ENCODE measurements at regions not wholly inside any gene's neighbourhood (a gene's known extent, or its start where the extent isn't known, plus 50 kb on each side); places are given as distances from the start of the nearest gene placed in this dataset.

- POLR2A ChIA-PET: no interaction called here
- CTCF ChIA-PET (ENCODE audit: low intra/inter-chr PET ratio): no interaction called here
- H3K4me1 ChIP-seq (replicated peaks in 1 of 2; ENCODE audit: control insufficient read depth in 2 of 2, insufficient read depth in 2 of 2, low read length in 2 of 2): no peaks in the 10 kb centered on the region
- FAIRE-seq: no peak
- no peak for DNase-seq (ENCODE audit: extremely low read depth in 1 of 4, low spot score in 3 of 4)
- no peak for ATAC-seq
- no peak overlapping the region for H3K27ac ChIP-seq (ENCODE audit: extremely low read depth, low read depth, low read length)
- H4K20me1 ChIP-seq (replicated peaks; ENCODE audit: control insufficient read depth, insufficient read depth, low read length): no peaks in the 10 kb centered on the region
- in situ Hi-C loops (cut with MboI): no loop called here
- no peak overlapping the region for H2AFZ ChIP-seq (ENCODE audit: low read depth, low read length)
- H3K9me3 ChIP-seq (replicated peaks; ENCODE audit: control insufficient read depth, insufficient read depth, low read depth, low read length): no peaks in the 10 kb centered on the region
- H3K27me3 ChIP-seq (ENCODE audit: control insufficient read depth in 2 of 2, insufficient read depth in 2 of 2, low read length in 2 of 2): no peaks in the 10 kb centered on the region
- H3K4me3 ChIP-seq: no peak overlapping the region
- no peak overlapping the region for H3K4me2 ChIP-seq (ENCODE audit: insufficient read depth, low read length)
- no peaks in the 10 kb centered on the region for H3K79me2 ChIP-seq (ENCODE audit: control insufficient read depth, insufficient read depth, low read length)
- H3K9ac ChIP-seq (ENCODE audit: insufficient read depth in 1 of 2, low read depth in 2 of 2, low read length in 2 of 2): no peak overlapping the region
- TF ChIP-seq PRPF4 (IDR thresholded peaks at IDR 0.05; ENCODE audit: insufficient read depth, low read depth, low read length, poor library complexity, severe bottlenecking) (no peak), HES1 (IDR thresholded peaks at IDR 0.05; ENCODE audit: low read depth) (no peak), KHSRP (IDR thresholded peaks at IDR 0.05) (no peak), NR1H2 (CRISPR knock-in tag; IDR thresholded peaks at IDR 0.05) (no peak), ARNT (IDR thresholded peaks at IDR 0.05) (no peak), MED1 (CRISPR knock-in tag; IDR thresholded peaks at IDR 0.05; ENCODE audit: borderline replicate concordance) (no peak), NFIC (IDR thresholded peaks at IDR 0.05) (no peak), CBX2 (IDR thresholded peaks at IDR 0.05; ENCODE audit: insufficient read depth, low read length, poor library complexity, severe bottlenecking) (no peak), U2AF1 (optimal IDR thresholded peaks at IDR 0.05; ENCODE audit: low read depth, low read length) (no peak), ZNF347 (CRISPR knock-in tag; IDR thresholded peaks at IDR 0.05; ENCODE audit: low read depth) (no peak)
- TF ChIP-seq, protein P1, sequence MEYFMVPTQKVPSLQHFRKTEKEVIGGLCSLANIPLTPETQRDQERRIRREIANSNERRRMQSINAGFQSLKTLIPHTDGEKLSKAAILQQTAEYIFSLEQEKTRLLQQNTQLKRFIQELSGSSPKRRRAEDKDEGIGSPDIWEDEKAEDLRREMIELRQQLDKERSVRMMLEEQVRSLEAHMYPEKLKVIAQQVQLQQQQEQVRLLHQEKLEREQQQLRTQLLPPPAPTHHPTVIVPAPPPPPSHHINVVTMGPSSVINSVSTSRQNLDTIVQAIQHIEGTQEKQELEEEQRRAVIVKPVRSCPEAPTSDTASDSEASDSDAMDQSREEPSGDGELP (CRISPR knock-in tag; IDR thresholded peaks at IDR 0.05; ENCODE audit: borderline replicate concordance): no peak
- TF ChIP-seq, protein P2, sequence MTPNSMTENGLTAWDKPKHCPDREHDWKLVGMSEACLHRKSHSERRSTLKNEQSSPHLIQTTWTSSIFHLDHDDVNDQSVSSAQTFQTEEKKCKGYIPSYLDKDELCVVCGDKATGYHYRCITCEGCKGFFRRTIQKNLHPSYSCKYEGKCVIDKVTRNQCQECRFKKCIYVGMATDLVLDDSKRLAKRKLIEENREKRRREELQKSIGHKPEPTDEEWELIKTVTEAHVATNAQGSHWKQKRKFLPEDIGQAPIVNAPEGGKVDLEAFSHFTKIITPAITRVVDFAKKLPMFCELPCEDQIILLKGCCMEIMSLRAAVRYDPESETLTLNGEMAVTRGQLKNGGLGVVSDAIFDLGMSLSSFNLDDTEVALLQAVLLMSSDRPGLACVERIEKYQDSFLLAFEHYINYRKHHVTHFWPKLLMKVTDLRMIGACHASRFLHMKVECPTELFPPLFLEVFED (CRISPR knock-in tag; conservative IDR thresholded peaks at IDR 0.05): no peak
- TF ChIP-seq, protein P3, sequence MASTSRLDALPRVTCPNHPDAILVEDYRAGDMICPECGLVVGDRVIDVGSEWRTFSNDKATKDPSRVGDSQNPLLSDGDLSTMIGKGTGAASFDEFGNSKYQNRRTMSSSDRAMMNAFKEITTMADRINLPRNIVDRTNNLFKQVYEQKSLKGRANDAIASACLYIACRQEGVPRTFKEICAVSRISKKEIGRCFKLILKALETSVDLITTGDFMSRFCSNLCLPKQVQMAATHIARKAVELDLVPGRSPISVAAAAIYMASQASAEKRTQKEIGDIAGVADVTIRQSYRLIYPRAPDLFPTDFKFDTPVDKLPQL (IDR thresholded peaks at IDR 0.05; ENCODE audit: extremely low read depth, insufficient read length): no peak
- TF ChIP-seq, protein P4, sequence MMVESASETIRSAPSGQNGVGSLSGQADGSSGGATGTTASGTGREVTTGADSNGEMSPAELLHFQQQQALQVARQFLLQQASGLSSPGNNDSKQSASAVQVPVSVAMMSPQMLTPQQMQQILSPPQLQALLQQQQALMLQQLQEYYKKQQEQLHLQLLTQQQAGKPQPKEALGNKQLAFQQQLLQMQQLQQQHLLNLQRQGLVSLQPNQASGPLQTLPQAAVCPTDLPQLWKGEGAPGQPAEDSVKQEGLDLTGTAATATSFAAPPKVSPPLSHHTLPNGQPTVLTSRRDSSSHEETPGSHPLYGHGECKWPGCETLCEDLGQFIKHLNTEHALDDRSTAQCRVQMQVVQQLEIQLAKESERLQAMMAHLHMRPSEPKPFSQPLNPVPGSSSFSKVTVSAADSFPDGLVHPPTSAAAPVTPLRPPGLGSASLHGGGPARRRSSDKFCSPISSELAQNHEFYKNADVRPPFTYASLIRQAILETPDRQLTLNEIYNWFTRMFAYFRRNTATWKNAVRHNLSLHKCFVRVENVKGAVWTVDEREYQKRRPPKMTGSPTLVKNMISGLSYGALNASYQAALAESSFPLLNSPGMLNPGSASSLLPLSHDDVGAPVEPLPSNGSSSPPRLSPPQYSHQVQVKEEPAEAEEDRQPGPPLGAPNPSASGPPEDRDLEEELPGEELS (CRISPR knock-in tag; IDR thresholded peaks at IDR 0.05; ENCODE audit: borderline replicate concordance): no peak
- BruUV-seq (replicated peaks): no TSS peak
- H3K36me3 ChIP-seq (ENCODE audit: control insufficient read depth, insufficient read depth, low read length): no peaks in the 10 kb centered on the region
- H3K9me1 ChIP-seq (ENCODE audit: control insufficient read depth, insufficient read depth, low read length): no peaks in the 10 kb centered on the region
- intact Hi-C loops (cut with micrococcal nuclease): no loop called here
- 0% methylated on average over 6 of the region's 6 CpGs for WGBS (ENCODE audit: insufficient coverage, low coverage, missing lambda C conversion rate)
Measured at GRCh38 chr12:103207936-103208335, 250.5 kb downstream of the ASCL1 start.
